HepG2 (cell line): ENCODE measurements at regions not wholly inside any gene's neighbourhood (a gene's known extent, or its start where the extent isn't known, plus 50 kb on each side); places are given as distances from the start of the nearest gene placed in this dataset.

ENCODE experiments used
- ATAC-seq: fragments of 200-7000 bp; cut with Tn5 transposase; 3 replicates; pipeline ENCODE4 v1.9.1; 2020; ENCODE audit warnings: mild to moderate bottlenecking, moderate library complexity
- BruUV-seq: library from RNA; stranded (reverse); fragments of 400-500 nt; replicated peaks from 2 replicates; lab custom pipeline; 2021; lab: Mats Ljungman, UMichigan
- CTCF ChIA-PET: fragments of 300-600 bp; formaldehyde crosslinking; extraction: SDS; loops from one replicate; lab custom pipeline; 2021; ENCODE audit warnings: low total read pairs, inconsistent platforms, low intra/inter-chr PET ratio; lab: Yijun Ruan, JAX
- POLR2A ChIA-PET: fragments of 350-600 bp; sonication (Branson Sonifier 250); formaldehyde crosslinking; loops from one replicate; lab custom pipeline; 2020; ENCODE audit warnings: antibody characterized with exemption, inconsistent platforms; lab: Yijun Ruan, JAX
- DNase-seq: peaks from one replicate; pipeline ENCODE4 v3.0.0-alpha.2; 2015; ENCODE audit warnings: low spot score
- FAIRE-seq: peaks from 3 replicates; lab custom pipeline; 2011; peaks lifted over from hg19 to GRCh38; lab: Jason Lieb, UNC
- H2AFZ ChIP-seq: one replicate; pipeline ENCODE4 v1.6.1; 2011; ENCODE audit warnings: low read length, inconsistent platforms
- H3K27ac ChIP-seq: fragments of 300-600 bp; 3 replicates; pipeline ENCODE4 v1.8.0; 2011; ENCODE audit warnings: mixed run types, mild to moderate bottlenecking, mixed read lengths, low read length, inconsistent platforms; ENCODE audit not compliant: insufficient read depth; ENCODE audit errors: extremely low read length
- H3K27me3 ChIP-seq, 2 experiments: fragments of 200-600 bp in 1 of 2; 2 replicates in 1 of 2; 3 replicates in 1 of 2; pipeline versions ENCODE4 v1.6.0 to v1.8.0; 2011; ENCODE audit warnings: low read length in 2 of 2, mild to moderate bottlenecking in 2 of 2, moderate library complexity in 2 of 2, inconsistent platforms in 1 of 2; ENCODE audit not compliant: insufficient read depth in 2 of 2, control insufficient read depth in 1 of 2
- H3K36me3 ChIP-seq, 2 experiments: fragments of 200-600 bp in 1 of 2; replicated peaks in 1 of 2; 2 replicates in 1 of 2; 3 replicates in 1 of 2; pipeline versions ENCODE4 v1.5.1 to v1.8.0; 2011; ENCODE audit warnings: low read length in 2 of 2, inconsistent platforms in 1 of 2; ENCODE audit not compliant: insufficient read depth in 2 of 2, control insufficient read depth in 1 of 2
- H3K4me1 ChIP-seq: 2 replicates; pipeline ENCODE4 v1.5.1; 2012; ENCODE audit warnings: low read length, inconsistent platforms; ENCODE audit not compliant: insufficient read depth
- H3K4me2 ChIP-seq: 2 replicates; pipeline ENCODE4 v1.6.0; 2011; ENCODE audit warnings: low read depth, low read length, inconsistent platforms
- H3K4me3 ChIP-seq, 3 experiments: fragments of 200-600 bp in 1 of 3; sonication (generic), shearing (Covaris generic) in 1 of 3; replicated peaks in 1 of 3; 2 replicates each; pipeline ENCODE4 v1.5.1; 2011 to 2016; ENCODE audit warnings: low read length in 3 of 3, inconsistent platforms in 2 of 3, low read depth in 2 of 3, mild to moderate bottlenecking in 2 of 3, control low read depth in 1 of 3, mixed read lengths in 1 of 3; ENCODE audit not compliant: insufficient read depth in 1 of 3
- H3K79me2 ChIP-seq: one replicate; pipeline ENCODE4 v1.6.1; 2011; ENCODE audit warnings: low read length, inconsistent platforms; ENCODE audit not compliant: insufficient read depth
- H3K9ac ChIP-seq: 2 replicates; pipeline ENCODE4 v1.6.0; 2011; ENCODE audit warnings: mild to moderate bottlenecking, low read depth, low read length, inconsistent platforms; ENCODE audit not compliant: insufficient read depth
- H3K9me3 ChIP-seq: 2 replicates; pipeline ENCODE4 v1.5.1; 2012; ENCODE audit warnings: mild to moderate bottlenecking, low read length
- H4K20me1 ChIP-seq: 2 replicates; pipeline ENCODE4 v1.6.0; 2011; ENCODE audit warnings: inconsistent platforms, mild to moderate bottlenecking, low read length, moderate library complexity; ENCODE audit not compliant: insufficient read depth
- ATF4 ChIP-seq, 2 experiments: fragments of 450-650 bp in 1 of 2; sonication (generic) in 1 of 2; formaldehyde crosslinking; IDR thresholded peaks; 2 replicates each; pipeline versions ENCODE4 v1.5.0 to v1.8.0; 2020 to 2022; ENCODE audit warnings: mild to moderate bottlenecking in 1 of 2, missing genetic modification reagents in 1 of 2
- CREM ChIP-seq, 2 experiments: sonication (generic) in 1 of 2; formaldehyde crosslinking in 1 of 2; IDR thresholded peaks; 2 replicates each; pipeline versions ENCODE4 v1.4.0 to v1.6.1; 2016 to 2020; ENCODE audit warnings: antibody characterized with exemption in 1 of 2, mild to moderate bottlenecking in 1 of 2, missing genetic modification reagents in 1 of 2
- FOXO1 ChIP-seq: sonication (generic); formaldehyde crosslinking; IDR thresholded peaks from 2 replicates; pipeline ENCODE4 v1.4.0; 2020; ENCODE audit warnings: missing genetic modification reagents
- GATAD2A ChIP-seq: IDR thresholded peaks from 2 replicates; pipeline ENCODE4 v1.6.1; 2016
- HDAC1 ChIP-seq: sonication (generic); formaldehyde crosslinking; IDR thresholded peaks from 2 replicates; pipeline ENCODE4 v1.5.1; 2020; ENCODE audit warnings: mild to moderate bottlenecking, missing genetic modification reagents
- HES4 ChIP-seq: sonication (generic); formaldehyde crosslinking; IDR thresholded peaks from 2 replicates; pipeline ENCODE4 v1.9.0; 2021; ENCODE audit warnings: mild to moderate bottlenecking, missing genetic modification reagents, borderline replicate concordance
- HMG20A ChIP-seq: IDR thresholded peaks from 2 replicates; pipeline ENCODE4 v1.6.1; 2016; ENCODE audit warnings: borderline replicate concordance
- MEF2D ChIP-seq: sonication (generic); formaldehyde crosslinking; IDR thresholded peaks from 2 replicates; pipeline ENCODE4 v1.5.1; 2020; ENCODE audit warnings: mild to moderate bottlenecking, missing genetic modification reagents
- NAIF1 ChIP-seq: sonication (generic); formaldehyde crosslinking; IDR thresholded peaks from 2 replicates; pipeline ENCODE4 v1.5.0; 2020; ENCODE audit warnings: mild to moderate bottlenecking, missing genetic modification reagents, borderline replicate concordance
- NCOR1 ChIP-seq: fragments of 200-600 bp; sonication (generic); IDR thresholded peaks from 2 replicates; pipeline ENCODE4 v1.7.0; 2017; ENCODE audit warnings: antibody characterized with exemption, low read length, borderline replicate concordance
- NR2F1 ChIP-seq, 2 experiments: fragments of 450-650 bp in 1 of 2; formaldehyde crosslinking in 1 of 2; IDR thresholded peaks; 2 replicates each; pipeline versions ENCODE4 v1.5.0 to v1.6.1; 2016 to 2020; ENCODE audit warnings: mild to moderate bottlenecking in 1 of 2, missing compliant biosample characterization in 1 of 2, missing genetic modification reagents in 1 of 2, moderate library complexity in 1 of 2
- NR2F6 ChIP-seq, 2 experiments: IDR thresholded peaks; 2 replicates each; pipeline ENCODE4 v1.6.1; 2016; ENCODE audit warnings: antibody characterized with exemption in 1 of 2, mild to moderate bottlenecking in 1 of 2
- PAF1 ChIP-seq: IDR thresholded peaks from 2 replicates; pipeline ENCODE4 v1.6.1; 2016; ENCODE audit warnings: missing genetic modification reagents, missing compliant biosample characterization
- PLSCR1 ChIP-seq: sonication (generic); formaldehyde crosslinking; IDR thresholded peaks from 2 replicates; pipeline ENCODE4 v1.5.0; 2020; ENCODE audit warnings: missing genetic modification reagents, mild to moderate bottlenecking, borderline replicate concordance
- ZHX1 ChIP-seq: sonication (generic); formaldehyde crosslinking; IDR thresholded peaks from 2 replicates; pipeline ENCODE4 v1.8.1; 2022; ENCODE audit warnings: low read depth, mild to moderate bottlenecking, missing genetic modification reagents
- ZNF383 ChIP-seq: sonication (generic); formaldehyde crosslinking; IDR thresholded peaks from 2 replicates; pipeline ENCODE4 v1.4.0; 2020; ENCODE audit warnings: missing genetic modification reagents, mild to moderate bottlenecking, borderline replicate concordance
- ZNF451 ChIP-seq: sonication (generic); formaldehyde crosslinking; IDR thresholded peaks from 2 replicates; pipeline ENCODE4 v1.5.0; 2020; ENCODE audit warnings: mild to moderate bottlenecking, missing genetic modification reagents
- ZNF713 ChIP-seq: sonication (generic); formaldehyde crosslinking; IDR thresholded peaks from 2 replicates; pipeline ENCODE4 v1.4.0; 2020; ENCODE audit warnings: mild to moderate bottlenecking, missing genetic modification reagents
- WGBS: methylation state at CpG from one replicate; pipeline ENCODE4 v1.1.6; 2017; ENCODE audit warnings: low lambda C conversion rate; 5-methylcytosine and 5-hydroxymethylcytosine counted together
- in situ Hi-C: cut with HindIII; loops from 2 replicates; pipeline ENCODE4 v1.10.0; 2017; ENCODE audit warnings: low pct_unique_long_range_greater_than_20kb; ENCODE audit not compliant: extremely low pct_ligation_motif_present
- intact Hi-C: fragments of 100-400 bp; cut with micrococcal nuclease; formaldehyde crosslinking; loops from one replicate; pipeline ENCODE4 v1.10.0; 2022; ENCODE audit not compliant: unreplicated experiment

- Histone ChIP-seq H3K4me3 (peak overlapping the region in 1 of 3 experiments; percentile 6; a peak in 1 of 6 replicates), H3K4me1 (peaks cover 50% of the 10 kb centered on the region), H2AFZ (no peak overlapping the region), H3K27me3 (no peaks in the 10 kb centered on the region), H3K9me3 (peaks cover 24% of the 10 kb centered on the region; the same call in 1 of the 2 replicates), H3K36me3 (no peaks in the 10 kb centered on the region), H3K79me2 (no peaks in the 10 kb centered on the region), H4K20me1 (no peaks in the 10 kb centered on the region), H3K4me2 (peak overlapping the region; percentile 59), H3K9ac (no peak overlapping the region; the same call in 1 of the 2 replicates), H3K27ac (peak overlapping the region; percentile 71)
- FAIRE-seq (peak; percentile 68), ATAC-seq (peak; percentile 99), DNase-seq (peak; percentile 79)
- BruUV-seq, result no TSS peak
- intact Hi-C loops, result no loop called here
- CTCF ChIA-PET, result no interaction called here
- 2% methylated on average over 4 of the region's 4 CpGs for WGBS
- POLR2A ChIA-PET, result no interaction called here
- in situ Hi-C loops, result no loop called here
- peak; percentile 52; the same call in 1 of the 2 replicates for TF ChIP-seq CREM (IDR thresholded peaks at IDR 0.05)
- no peak for TF ChIP-seq CREM (CRISPR knock-in tag; IDR thresholded peaks at IDR 0.05)
- peak in 1 of 2 experiments; percentile 70; a peak in 2 of 4 replicates for TF ChIP-seq ATF4 (CRISPR knock-in tag; IDR thresholded peaks at IDR 0.05)
- no peak for TF ChIP-seq HES4 (CRISPR knock-in tag)
- no peak for TF ChIP-seq NAIF1
- TF ChIP-seq NR2F1 (CRISPR knock-in tag; IDR thresholded peaks at IDR 0.05), result peak; percentile 28 to 45; a peak in 2 of 4 replicates
- peak; percentile 54; the same call in 1 of the 2 replicates for TF ChIP-seq NCOR1
- no peak for TF ChIP-seq ZNF713 (CRISPR knock-in tag)
- TF ChIP-seq GATAD2A (CRISPR knock-in tag), result peak; percentile 57
- no peak for TF ChIP-seq PLSCR1
- no peak for TF ChIP-seq PAF1 (CRISPR knock-in tag)
- TF ChIP-seq ZHX1, result no peak
- 0 out of 2 replicates have a peak, but pooled peaks have one; percentile 21 for TF ChIP-seq MEF2D (CRISPR knock-in tag)
- peak; percentile 56; the same call in 1 of the 2 replicates for TF ChIP-seq HMG20A (CRISPR knock-in tag)
- TF ChIP-seq NR2F6 (IDR thresholded peaks at IDR 0.05), result peak; percentile 49
- TF ChIP-seq NR2F6 (CRISPR knock-in tag; IDR thresholded peaks at IDR 0.05), result peak; percentile 48; the same call in 1 of the 2 replicates
- peak; percentile 83; the same call in 1 of the 2 replicates for TF ChIP-seq FOXO1 (CRISPR knock-in tag)
- TF ChIP-seq HDAC1 (CRISPR knock-in tag), result peak; percentile 32; the same call in 1 of the 2 replicates
- TF ChIP-seq ZNF383 (CRISPR knock-in tag), result no peak
- no peak for TF ChIP-seq ZNF451 (CRISPR knock-in tag)
These were observed 193.6 kb downstream of the IRS2 start for GRCh38 chr13:109592770-109593169.
